ENCODE measurements at regions not wholly inside any gene's neighbourhood (a gene's known extent, or its start where the extent isn't known, plus 50 kb on each side); places are given as distances from the start of the nearest gene placed in this dataset.

GRCh38 chr6:170225852-170226417 lies 64.9 kb downstream of the DLL1 start:
- TF ChIP-seq, protein P1, sequence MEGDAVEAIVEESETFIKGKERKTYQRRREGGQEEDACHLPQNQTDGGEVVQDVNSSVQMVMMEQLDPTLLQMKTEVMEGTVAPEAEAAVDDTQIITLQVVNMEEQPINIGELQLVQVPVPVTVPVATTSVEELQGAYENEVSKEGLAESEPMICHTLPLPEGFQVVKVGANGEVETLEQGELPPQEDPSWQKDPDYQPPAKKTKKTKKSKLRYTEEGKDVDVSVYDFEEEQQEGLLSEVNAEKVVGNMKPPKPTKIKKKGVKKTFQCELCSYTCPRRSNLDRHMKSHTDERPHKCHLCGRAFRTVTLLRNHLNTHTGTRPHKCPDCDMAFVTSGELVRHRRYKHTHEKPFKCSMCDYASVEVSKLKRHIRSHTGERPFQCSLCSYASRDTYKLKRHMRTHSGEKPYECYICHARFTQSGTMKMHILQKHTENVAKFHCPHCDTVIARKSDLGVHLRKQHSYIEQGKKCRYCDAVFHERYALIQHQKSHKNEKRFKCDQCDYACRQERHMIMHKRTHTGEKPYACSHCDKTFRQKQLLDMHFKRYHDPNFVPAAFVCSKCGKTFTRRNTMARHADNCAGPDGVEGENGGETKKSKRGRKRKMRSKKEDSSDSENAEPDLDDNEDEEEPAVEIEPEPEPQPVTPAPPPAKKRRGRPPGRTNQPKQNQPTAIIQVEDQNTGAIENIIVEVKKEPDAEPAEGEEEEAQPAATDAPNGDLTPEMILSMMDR (IDR thresholded peaks at IDR 0.05): peak in 1 of 6 experiments; percentile 10
- TF ChIP-seq POLR2A (IDR thresholded peaks at IDR 0.05) (no peak), POLR2AphosphoS5 (IDR thresholded peaks at IDR 0.05) (no peak)

All from upper lobe of left lung (tissue), 4 donors.